Frontal cortex (tissue), 3 donors: ENCODE measurements at regions not wholly inside any gene's neighbourhood (a gene's known extent, or its start where the extent isn't known, plus 50 kb on each side); places are given as distances from the start of the nearest gene placed in this dataset.

ENCODE experiments used
- DNase-seq, 2 donors: peaks; one replicate each; pipeline ENCODE4 v3.0.0; 2012; ENCODE audit warnings: low spot score in 2 of 2
- FAIRE-seq: peaks from 2 replicates; lab custom pipeline; 2012; peaks lifted over from hg19 to GRCh38; lab: Jason Lieb, UNC
- donor health status: control.
- donor health status: control.
- donor health status: control.

- DNase-seq (no peak), FAIRE-seq (no peak)
These were observed 69.3 kb upstream of the IRX4 start for GRCh38 chr5:1952021-1952420.

- FAIRE-seq (no peak), DNase-seq (no peak)
These were observed 68.6 kb upstream of the IRX4 start for GRCh38 chr5:1951165-1951816.

- FAIRE-seq (no peak), DNase-seq (no peak)
These were observed 68.0 kb upstream of the IRX4 start for GRCh38 chr5:1950708-1951103.

- DNase-seq: no peak
- no peak for FAIRE-seq
These were observed 67.5 kb upstream of the IRX4 start for GRCh38 chr5:1950096-1950707.

GRCh38 chr5:1949253-1949652 lies 66.5 kb upstream of the IRX4 start:
- FAIRE-seq (no peak), DNase-seq (no peak)

- FAIRE-seq: no peak
- no peak for DNase-seq
These were observed 66.0 kb upstream of the IRX4 start for GRCh38 chr5:1948663-1949191.

- DNase-seq (no peak), FAIRE-seq (no peak)
These were observed 65.4 kb upstream of the IRX4 start for GRCh38 chr5:1948111-1948510.

GRCh38 chr5:1946776-1947175 lies 64.1 kb upstream of the IRX4 start:
- DNase-seq (no peak), FAIRE-seq (no peak)

- DNase-seq (no peak), FAIRE-seq (no peak)
These were observed 63.5 kb upstream of the IRX4 start for GRCh38 chr5:1946122-1946677.

- no peak for FAIRE-seq
- no peak for DNase-seq
These were observed 62.9 kb upstream of the IRX4 start for GRCh38 chr5:1945606-1946005.

- DNase-seq: no peak
- FAIRE-seq: no peak
These were observed 61.7 kb upstream of the IRX4 start for GRCh38 chr5:1944408-1944807.

GRCh38 chr5:1943481-1943880 lies 60.8 kb upstream of the IRX4 start:
- no peak for FAIRE-seq
- DNase-seq: no peak

GRCh38 chr5:1942630-1943029 lies 59.9 kb upstream of the IRX4 start:
- FAIRE-seq (no peak), DNase-seq (no peak)

- FAIRE-seq: no peak
- DNase-seq: no peak
These were observed 59.4 kb upstream of the IRX4 start for GRCh38 chr5:1942158-1942557.

GRCh38 chr5:1939256-1939655 lies 56.5 kb upstream of the IRX4 start:
- DNase-seq (no peak), FAIRE-seq (no peak)

- FAIRE-seq (no peak), DNase-seq (no peak)
These were observed 55.7 kb upstream of the IRX4 start for GRCh38 chr5:1938310-1939000.

GRCh38 chr5:1937590-1937989 lies 54.9 kb upstream of the IRX4 start:
- DNase-seq (no peak), FAIRE-seq (no peak)

- no peak for DNase-seq
- FAIRE-seq: no peak
These were observed 54.2 kb upstream of the IRX4 start for GRCh38 chr5:1936901-1937300.

GRCh38 chr5:1936413-1936812 lies 53.7 kb upstream of the IRX4 start:
- FAIRE-seq: no peak
- DNase-seq: no peak

- no peak for FAIRE-seq
- no peak for DNase-seq
These were observed 52.2 kb upstream of the IRX4 start for GRCh38 chr5:1934801-1935429.

- FAIRE-seq: no peak
- no peak for DNase-seq
These were observed 51.3 kb upstream of the IRX4 start for GRCh38 chr5:1934056-1934394.
